ENCODE measurements at regions not wholly inside any gene's neighbourhood (a gene's known extent, or its start where the extent isn't known, plus 50 kb on each side); places are given as distances from the start of the nearest gene placed in this dataset.
"Not testable (repeated sequence)": the region's sequence is repeated elsewhere in the genome, so short reads cannot be mapped to it uniquely, and the experiment has no call there.

GRCh38 chrX:45807572-45808425 lies 607.1 kb upstream of the DIPK2B start:
- in situ Hi-C loops (cut with MboI; ENCODE audit: low pct_unique_long_range_greater_than_20kb, low sequenced_read_pairs): no loop called here
- peak; percentile 35 for DNase-seq

GRCh38 chrX:45806410-45807121 lies 605.9 kb upstream of the DIPK2B start:
- no peak for DNase-seq
- in situ Hi-C loops (cut with MboI; ENCODE audit: low pct_unique_long_range_greater_than_20kb, low sequenced_read_pairs): no loop called here

DNA sequence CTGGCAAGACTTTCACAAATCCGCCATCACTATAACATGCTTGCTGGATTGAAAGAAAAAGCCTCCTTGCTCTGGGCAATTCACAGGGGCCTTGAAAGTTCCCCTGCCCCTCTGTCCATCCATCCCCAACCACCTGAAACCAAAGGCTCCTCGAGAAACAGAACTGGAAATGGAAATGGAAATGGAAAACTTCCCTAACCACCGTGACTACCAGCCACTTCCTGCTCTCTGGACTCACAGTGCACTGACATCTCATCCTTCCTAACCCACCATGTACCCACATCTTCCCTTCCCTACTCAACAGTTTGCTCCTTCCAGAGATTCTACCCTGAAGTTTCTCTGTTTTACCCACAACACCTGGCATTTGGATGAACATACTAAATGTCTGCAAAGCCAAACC lies 603.6 kb upstream of the DIPK2B start:
- in situ Hi-C loops (cut with MboI; ENCODE audit: low pct_unique_long_range_greater_than_20kb, low sequenced_read_pairs): no loop called here
- no peak for DNase-seq

DNA sequence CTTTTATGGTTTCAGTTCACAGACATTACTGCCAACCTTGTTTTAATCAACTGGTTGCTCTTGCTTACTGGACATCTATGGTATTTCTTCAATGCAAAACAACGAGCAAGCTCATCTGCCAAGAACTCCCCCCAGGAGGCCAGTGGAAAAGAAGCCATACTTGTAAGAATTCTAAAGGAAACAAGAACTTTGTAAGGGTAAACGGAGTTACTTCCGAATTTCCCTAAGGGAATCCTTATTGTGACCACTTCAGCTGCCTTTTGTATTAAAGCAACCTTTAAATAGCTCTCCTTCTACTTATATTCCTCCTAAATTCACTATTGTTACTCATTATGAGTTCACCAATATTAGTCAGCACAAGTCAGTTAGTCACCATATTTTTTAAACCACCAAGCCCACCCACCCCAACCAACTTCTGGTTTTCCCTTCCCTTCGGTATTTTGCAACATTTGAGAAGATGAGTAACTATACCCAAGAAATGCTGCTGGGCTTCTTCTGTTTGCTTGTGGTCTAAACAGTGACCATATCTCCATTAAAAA lies 602.8 kb upstream of the DIPK2B start:
- in situ Hi-C loops (cut with MboI; ENCODE audit: low pct_unique_long_range_greater_than_20kb, low sequenced_read_pairs): no loop called here
- peak; percentile 50 for DNase-seq

GRCh38 chrX:45801554-45801953 lies 600.9 kb upstream of the DIPK2B start:
- in situ Hi-C loops (cut with MboI; ENCODE audit: low pct_unique_long_range_greater_than_20kb, low sequenced_read_pairs): no loop called here
- peak; percentile 60 for DNase-seq

DNA sequence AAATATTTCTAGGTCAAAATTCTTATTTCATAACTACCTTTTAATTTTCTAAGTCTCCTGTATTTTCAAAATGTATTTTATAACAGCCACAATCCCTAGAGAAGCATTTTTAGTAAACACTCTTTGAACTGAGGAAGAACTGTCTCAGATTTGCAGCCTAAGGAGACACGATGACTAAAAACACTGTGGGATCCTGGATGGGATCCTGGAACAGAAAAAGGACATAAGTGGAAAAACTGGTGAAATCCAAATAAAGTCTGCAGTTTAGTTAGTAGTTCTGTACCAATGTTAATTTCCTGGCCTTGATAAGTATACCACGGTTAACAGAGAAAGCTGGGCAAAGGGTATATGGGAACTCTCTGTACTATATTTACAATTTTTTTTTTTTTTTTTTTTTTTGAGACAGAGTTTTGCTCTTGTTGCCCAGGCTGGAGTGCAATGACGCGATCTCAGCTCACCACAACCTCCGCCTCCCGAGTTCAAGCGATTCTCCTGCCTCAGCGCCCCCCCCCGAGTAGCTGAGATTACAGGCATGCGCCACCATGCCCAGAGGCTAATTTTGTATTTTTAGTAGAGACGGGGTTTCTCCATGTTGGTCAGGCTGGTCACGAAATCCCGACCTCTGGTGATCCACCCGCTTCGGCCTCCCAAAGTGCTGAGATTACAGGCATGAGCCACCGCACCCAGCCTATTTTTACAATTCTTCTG lies 600.2 kb upstream of the DIPK2B start:
- DNase-seq; in situ Hi-C loops (cut with MboI; ENCODE audit: low pct_unique_long_range_greater_than_20kb, low sequenced_read_pairs): not testable (repeated sequence)

- in situ Hi-C loops (cut with MboI; ENCODE audit: low pct_unique_long_range_greater_than_20kb, low sequenced_read_pairs): no loop called here
- DNase-seq: no peak
Observed at GRCh38 chrX:45799576-45799975, 598.9 kb upstream of the DIPK2B start.

DNA sequence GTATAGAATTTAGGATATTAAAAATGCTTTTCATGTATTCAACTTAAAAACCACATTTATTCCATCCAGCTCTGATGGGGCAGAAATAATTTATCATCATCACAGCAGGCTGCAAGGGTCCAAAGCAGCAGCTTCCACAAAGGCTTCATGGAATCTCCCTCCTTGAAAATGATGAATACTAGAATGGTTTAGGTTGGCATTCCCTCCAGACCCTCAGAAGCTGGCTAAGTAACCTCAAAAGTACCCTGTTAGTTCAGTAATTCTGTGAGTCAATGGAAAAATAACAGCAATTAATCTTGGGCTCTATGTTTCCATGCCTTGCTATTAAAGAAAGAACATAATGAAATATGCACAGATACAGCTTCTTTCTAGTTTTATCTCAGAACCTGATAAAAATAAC lies 594.9 kb upstream of the DIPK2B start:
- DNase-seq: no peak
- in situ Hi-C loops (cut with MboI; ENCODE audit: low pct_unique_long_range_greater_than_20kb, low sequenced_read_pairs): no loop called here

DNA sequence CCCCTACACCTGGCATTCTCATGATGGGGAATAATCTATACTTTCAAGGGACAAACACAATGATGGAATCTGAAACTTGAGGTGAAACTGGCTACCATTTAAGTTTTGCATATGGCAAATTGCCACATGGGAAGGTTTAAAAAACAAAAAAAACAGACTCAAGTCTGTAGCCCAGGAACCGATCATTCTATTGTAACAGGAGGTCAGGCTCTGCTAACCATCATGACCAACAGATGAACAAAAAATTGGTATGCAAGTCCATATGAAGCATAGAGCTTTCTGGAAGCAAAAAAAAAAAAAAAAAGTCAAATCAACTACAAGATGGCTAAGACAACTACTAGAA lies 594.3 kb upstream of the DIPK2B start:
- no peak for DNase-seq
- in situ Hi-C loops (cut with MboI; ENCODE audit: low pct_unique_long_range_greater_than_20kb, low sequenced_read_pairs): no loop called here

DNA sequence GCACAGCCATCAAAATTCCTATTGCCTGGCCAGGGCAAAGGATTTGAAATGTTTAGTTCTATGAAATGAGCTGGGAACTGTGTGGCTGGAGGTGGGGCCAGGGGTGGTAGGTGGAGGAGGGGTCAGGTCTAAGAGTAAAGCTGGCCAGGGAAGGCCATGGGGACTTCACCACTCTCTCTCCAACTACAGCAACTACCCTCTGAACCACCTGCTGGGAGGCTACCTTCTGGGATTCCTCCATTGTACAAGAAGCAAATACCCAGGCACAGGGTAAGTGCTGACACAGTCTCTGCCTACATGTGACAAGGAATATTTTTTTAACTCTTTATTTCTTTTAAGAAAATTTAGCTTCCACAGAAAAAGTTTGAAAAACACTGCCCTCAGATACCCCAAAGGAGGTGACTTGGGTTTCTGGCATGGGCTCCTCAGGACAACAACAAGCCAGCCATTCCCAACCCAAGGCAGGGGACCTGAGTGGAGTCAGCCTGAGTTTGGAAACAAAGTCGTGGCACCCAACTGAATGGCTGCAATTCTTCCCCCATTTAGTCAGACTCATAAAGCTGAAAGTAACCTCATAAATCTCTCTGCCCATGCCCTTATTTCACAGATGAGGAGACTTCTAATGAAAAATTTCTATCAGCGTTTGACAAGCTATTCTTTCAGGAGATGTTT lies 593.8 kb upstream of the DIPK2B start:
- in situ Hi-C loops (cut with MboI; ENCODE audit: low pct_unique_long_range_greater_than_20kb, low sequenced_read_pairs): no loop called here
- DNase-seq: no peak

GRCh38 chrX:45788941-45789348 lies 588.3 kb upstream of the DIPK2B start:
- DNase-seq: no peak
- in situ Hi-C loops (cut with MboI; ENCODE audit: low pct_unique_long_range_greater_than_20kb, low sequenced_read_pairs): no loop called here

GRCh38 chrX:45788315-45788714 lies 587.6 kb upstream of the DIPK2B start:
- in situ Hi-C loops (cut with MboI; ENCODE audit: low pct_unique_long_range_greater_than_20kb, low sequenced_read_pairs): no loop called here
- DNase-seq: no peak

GRCh38 chrX:45784590-45784989 lies 583.9 kb upstream of the DIPK2B start:
- no peak for DNase-seq
- in situ Hi-C loops (cut with MboI; ENCODE audit: low pct_unique_long_range_greater_than_20kb, low sequenced_read_pairs): no loop called here

DNA sequence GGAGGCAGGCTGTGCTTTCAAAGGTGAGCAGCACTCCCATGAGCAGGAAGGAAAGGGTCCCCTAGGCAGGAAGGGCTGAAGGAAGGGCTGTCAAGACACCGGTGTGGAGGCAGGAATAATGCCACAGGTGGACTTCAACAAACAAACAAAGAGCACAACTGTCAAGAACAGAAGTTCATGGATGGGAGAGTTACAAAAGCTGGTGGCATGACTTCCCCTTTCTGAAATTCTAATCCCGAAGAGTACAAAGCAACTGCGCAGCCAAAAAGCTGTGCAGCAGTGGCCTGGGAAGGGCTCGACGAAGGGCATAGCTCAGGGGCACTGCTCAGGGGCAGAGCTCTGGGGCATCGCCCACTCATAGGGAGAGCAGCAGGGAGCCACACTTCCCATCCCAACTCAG lies 582.3 kb upstream of the DIPK2B start:
- in situ Hi-C loops (cut with MboI; ENCODE audit: low pct_unique_long_range_greater_than_20kb, low sequenced_read_pairs): no loop called here
- DNase-seq: peak; percentile 49

DNA sequence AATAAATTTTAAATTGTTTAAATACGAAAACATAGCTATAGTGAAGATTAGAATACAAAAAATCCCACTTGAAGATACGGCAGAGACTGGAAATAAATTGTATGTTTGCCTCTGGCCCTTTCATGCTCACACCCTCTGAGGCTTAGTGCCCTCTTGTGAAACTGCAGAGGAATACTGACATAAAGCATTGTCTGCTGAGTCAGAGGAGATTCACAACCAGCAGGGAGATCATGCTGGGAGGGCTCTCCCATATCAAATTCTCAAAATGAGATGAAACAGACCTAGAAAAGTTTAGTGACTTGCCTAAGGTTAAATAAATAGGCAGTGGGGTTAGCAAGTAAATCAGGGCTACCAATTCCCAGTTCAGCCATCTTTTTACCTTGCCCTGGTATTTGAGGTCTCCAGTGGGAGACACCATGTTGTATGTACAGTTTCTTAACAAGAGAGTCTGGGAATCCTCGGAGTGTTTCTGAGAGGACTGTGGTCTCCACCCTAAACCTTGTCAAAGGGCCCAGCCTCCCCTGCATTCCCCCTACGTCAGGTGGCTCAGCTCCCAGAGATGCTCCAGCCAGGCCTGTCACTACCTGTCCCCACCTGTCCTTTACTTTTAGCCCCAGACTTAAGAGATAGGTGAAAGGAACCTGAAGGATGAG lies 581.4 kb upstream of the DIPK2B start:
- in situ Hi-C loops (cut with MboI; ENCODE audit: low pct_unique_long_range_greater_than_20kb, low sequenced_read_pairs): no loop called here
- DNase-seq: peak; percentile 48

- in situ Hi-C loops (cut with MboI; ENCODE audit: low pct_unique_long_range_greater_than_20kb, low sequenced_read_pairs): no loop called here
- DNase-seq: no peak
Observed at GRCh38 chrX:45778616-45779015, 577.9 kb upstream of the DIPK2B start.

GRCh38 chrX:45777366-45777765 lies 576.7 kb upstream of the DIPK2B start:
- DNase-seq: no peak
- in situ Hi-C loops (cut with MboI; ENCODE audit: low pct_unique_long_range_greater_than_20kb, low sequenced_read_pairs): no loop called here

- in situ Hi-C loops (cut with MboI; ENCODE audit: low pct_unique_long_range_greater_than_20kb, low sequenced_read_pairs): no loop called here
- DNase-seq: no peak
Observed at GRCh38 chrX:45775468-45775867, 574.8 kb upstream of the DIPK2B start.

- in situ Hi-C loops (cut with MboI; ENCODE audit: low pct_unique_long_range_greater_than_20kb, low sequenced_read_pairs): no loop called here
- no peak for DNase-seq
Observed at GRCh38 chrX:45774961-45775360, 574.3 kb upstream of the DIPK2B start.

Data from KBM-7 (cell line).